LNCaP clone FGC (cell line): ENCODE measurements at regions not wholly inside any gene's neighbourhood (a gene's known extent, or its start where the extent isn't known, plus 50 kb on each side); places are given as distances from the start of the nearest gene placed in this dataset.
"Not testable (repeated sequence)": the region's sequence is repeated elsewhere in the genome, so short reads cannot be mapped to it uniquely, and the experiment has no call there.

Source experiments
- DNase-seq: peaks from one replicate; pipeline ENCODE4 v3.0.0-alpha.2; 2011; ENCODE audit warnings: low read depth
- H3K4me3 ChIP-seq: 2 replicates; pipeline ENCODE4 v1.5.1; 2011; ENCODE audit warnings: mild to moderate bottlenecking, low read depth, low read length, control low read depth
- TF ChIP-seq, protein P1 (sequence below): IDR thresholded peaks from 2 replicates; pipeline ENCODE4 v1.5.1; 2012; ENCODE audit warnings: mild to moderate bottlenecking; ENCODE audit not compliant: control insufficient read depth, insufficient read depth; ENCODE audit errors: extremely low read depth

DNA sequence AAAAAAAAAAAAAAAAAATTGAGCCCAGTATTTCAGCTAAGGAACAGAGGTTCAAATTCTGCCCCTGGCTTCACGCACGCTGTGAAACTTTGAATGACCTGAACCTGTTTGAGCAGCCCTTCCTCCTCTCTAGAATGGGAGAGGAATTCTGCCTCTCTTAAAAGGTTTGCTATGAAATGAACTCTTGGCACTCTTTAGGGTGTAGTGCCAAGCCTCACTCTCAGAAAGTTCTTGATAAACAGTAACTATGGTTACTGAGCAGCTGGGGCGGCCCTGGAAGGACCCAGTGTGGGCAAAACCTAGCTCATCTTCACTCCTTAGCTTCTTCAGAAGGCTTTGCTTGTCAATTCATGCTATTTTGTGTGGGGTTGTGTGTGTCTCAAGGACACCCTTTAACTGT, 73.7 kb downstream of the GEMIN8 start:
- TF ChIP-seq, protein P1, sequence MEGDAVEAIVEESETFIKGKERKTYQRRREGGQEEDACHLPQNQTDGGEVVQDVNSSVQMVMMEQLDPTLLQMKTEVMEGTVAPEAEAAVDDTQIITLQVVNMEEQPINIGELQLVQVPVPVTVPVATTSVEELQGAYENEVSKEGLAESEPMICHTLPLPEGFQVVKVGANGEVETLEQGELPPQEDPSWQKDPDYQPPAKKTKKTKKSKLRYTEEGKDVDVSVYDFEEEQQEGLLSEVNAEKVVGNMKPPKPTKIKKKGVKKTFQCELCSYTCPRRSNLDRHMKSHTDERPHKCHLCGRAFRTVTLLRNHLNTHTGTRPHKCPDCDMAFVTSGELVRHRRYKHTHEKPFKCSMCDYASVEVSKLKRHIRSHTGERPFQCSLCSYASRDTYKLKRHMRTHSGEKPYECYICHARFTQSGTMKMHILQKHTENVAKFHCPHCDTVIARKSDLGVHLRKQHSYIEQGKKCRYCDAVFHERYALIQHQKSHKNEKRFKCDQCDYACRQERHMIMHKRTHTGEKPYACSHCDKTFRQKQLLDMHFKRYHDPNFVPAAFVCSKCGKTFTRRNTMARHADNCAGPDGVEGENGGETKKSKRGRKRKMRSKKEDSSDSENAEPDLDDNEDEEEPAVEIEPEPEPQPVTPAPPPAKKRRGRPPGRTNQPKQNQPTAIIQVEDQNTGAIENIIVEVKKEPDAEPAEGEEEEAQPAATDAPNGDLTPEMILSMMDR, result no peak
- no peak overlapping the region for H3K4me3 ChIP-seq
- DNase-seq, result no peak

DNA sequence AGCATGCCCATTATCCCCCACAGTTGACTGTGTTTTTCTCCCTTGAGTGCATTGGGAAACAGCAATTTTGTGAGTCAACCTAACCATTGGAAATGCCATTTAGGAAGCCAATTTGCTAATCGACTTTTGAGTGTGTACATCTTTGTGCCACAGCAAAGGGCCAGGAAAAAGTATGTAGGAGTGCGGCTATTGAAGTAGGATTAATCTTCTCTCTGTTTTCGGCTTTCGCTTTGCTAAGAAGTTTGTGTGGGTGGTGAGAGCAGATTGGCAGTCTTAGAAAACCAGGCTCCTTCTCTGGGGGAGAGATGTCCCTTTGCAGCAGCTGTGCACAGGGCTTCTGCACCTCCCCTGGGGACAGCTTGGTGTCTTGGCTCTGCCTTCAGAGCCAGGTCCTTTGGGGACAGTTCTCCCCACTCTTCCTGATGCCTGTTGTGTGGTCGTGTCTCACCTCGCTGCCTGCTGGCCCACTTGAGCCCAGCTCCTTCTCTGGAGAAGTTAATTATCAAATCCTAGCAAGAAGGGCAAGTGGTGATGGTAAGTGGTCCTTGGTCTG, 74.5 kb downstream of the GEMIN8 start:
- no peak overlapping the region for H3K4me3 ChIP-seq
- DNase-seq, result no peak
- TF ChIP-seq, protein P1, result no peak

DNA sequence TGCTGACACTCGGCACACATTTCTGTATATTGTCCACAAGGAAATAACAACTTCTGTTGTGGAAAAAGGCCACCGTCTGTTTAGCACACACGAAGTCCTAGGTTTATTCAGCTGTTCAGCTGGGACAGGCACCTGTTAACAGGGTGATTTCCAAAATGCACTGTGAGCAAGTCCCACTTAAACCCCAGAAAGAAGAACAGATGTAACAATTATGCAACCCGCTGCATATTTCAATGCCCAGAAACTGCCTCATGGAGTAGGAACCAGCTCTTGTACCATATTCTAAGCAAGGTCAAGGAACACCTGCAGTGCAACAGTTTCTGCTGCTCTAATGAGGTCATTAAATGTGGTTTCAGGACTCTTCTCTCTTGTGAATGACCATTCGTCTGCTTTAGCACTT, 77.1 kb downstream of the GEMIN8 start:
- no peak for DNase-seq
- H3K4me3 ChIP-seq, result no peak overlapping the region
- TF ChIP-seq, protein P1, result no peak

DNA sequence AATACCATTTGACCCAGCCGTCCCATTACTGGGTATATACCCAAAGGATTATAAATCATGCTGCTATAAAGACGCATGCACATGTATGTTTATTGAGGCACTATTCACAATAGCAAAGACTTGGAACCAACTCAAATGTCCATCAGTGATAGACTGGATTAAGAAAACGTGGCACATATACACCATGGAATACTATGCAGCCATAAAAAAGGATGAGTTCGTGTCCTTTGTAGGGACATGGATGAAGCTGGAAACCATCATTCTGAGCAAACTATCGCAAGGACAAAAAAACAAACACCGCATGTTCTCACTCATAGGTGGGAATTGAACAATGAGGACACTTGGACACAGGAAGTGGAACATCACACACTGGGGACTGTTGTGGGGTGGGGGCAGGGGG, 83.5 kb downstream of the GEMIN8 start:
- DNase-seq, H3K4me3 ChIP-seq: not testable (repeated sequence)

DNA sequence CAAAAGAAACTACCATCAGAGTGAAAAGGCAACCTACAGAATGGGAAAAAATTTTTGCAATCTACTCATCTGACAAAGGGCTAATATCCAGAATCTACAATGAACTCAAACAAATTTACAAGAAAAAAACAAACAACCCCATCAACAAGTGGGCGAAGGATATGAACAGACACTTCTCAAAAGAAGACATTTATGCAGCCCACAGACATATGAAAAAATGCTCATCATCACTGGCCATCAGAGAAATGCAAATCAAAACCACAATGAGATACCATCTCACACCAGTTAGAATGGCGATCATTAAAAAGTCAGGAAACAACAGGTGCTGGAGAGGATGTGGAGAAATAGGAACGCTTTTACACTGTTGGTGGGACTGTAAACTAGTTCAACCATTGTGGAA, 83.9 kb downstream of the GEMIN8 start:
- DNase-seq, H3K4me3 ChIP-seq: not testable (repeated sequence)

DNA sequence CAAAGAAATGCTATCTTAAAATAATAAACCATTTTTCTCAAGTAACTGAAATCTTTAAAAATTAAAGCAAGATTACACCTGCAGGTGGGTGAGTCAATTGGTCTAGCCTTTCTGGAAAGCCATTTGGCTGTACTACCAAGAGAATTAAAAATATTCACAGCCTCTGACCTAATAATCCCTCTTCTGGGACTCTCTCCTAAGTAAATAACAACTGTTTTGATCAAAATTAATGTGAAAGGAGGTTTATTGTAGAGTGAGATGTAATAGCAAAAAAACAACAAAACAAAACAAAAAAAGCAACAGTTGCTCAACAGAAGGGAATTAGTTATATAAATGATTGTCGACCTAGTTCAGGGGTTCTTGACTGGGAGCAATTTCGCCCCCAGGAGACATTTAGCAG, 89.0 kb downstream of the GEMIN8 start:
- TF ChIP-seq, protein P1, result no peak
- no peak for DNase-seq
- H3K4me3 ChIP-seq, result no peak overlapping the region

DNA sequence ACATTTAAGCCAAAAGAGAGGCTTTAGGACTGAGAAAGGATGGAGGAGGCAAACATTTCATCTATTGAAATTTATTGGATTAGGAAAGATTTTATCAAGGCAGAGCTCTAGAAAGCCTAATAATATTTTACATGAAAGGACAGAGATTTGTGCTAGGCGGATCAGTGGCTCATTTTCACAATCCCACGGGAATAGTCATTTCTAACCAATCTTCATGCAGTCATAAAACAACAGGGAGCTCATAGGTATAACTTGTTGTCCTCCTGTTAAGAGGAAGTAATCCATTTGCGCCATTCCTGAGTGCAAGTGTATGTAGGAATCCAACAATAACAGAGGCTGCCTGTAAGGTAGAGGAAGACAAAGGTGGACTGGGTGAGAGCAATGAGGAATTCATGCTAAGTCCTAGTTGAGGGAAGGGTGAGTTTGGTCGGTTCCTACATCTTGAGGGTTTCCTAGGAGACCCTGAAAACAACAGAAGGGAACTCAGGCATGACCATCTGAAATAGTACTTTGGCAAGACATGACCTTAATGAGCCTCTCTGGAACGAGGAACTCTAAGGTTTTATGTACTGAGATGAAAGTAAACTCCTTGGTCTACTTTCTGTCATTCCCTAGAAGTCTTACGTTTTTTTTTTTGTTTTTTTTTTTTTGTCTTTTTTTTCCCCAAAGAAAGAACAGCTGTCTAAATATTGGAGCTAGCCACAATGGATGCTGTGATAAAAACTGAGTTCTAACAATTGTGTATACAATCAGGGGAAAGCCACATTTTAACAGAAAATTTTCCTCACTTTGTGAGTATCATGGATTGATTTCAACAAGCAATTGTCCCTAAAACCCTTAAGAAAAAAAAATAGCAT, 89.7 kb downstream of the GEMIN8 start:
- H3K4me3 ChIP-seq, result no peak overlapping the region
- DNase-seq, result no peak
- TF ChIP-seq, protein P1, result no peak
